Caco-2 (cell line): ENCODE measurements at regions not wholly inside any gene's neighbourhood (a gene's known extent, or its start where the extent isn't known, plus 50 kb on each side); places are given as distances from the start of the nearest gene placed in this dataset.

Experiments
- BruUV-seq: library from RNA; stranded (reverse); fragments of 400-500 nt; replicated peaks from 2 replicates; lab custom pipeline; 2021; lab: Mats Ljungman, UMichigan
- CTCF ChIA-PET: fragments of 300-600 bp; sonication (Branson Sonifier 250); formaldehyde crosslinking; loops from one replicate; lab custom pipeline; 2022; ENCODE audit warnings: antibody characterized with exemption; lab: Charles Lee
- POLR2A ChIA-PET: fragments of 300-600 bp; sonication (Branson Sonifier 250); formaldehyde crosslinking; loops from one replicate; lab custom pipeline; 2022; ENCODE audit warnings: antibody characterized with exemption; lab: Charles Lee
- DNase-seq, 2 experiments: peaks; one replicate each; pipeline versions ENCODE4 v3.0.0 to v3.0.0-alpha.2; 2020 to 2022
- H3K27me3 ChIP-seq: replicated peaks from 2 replicates; pipeline ENCODE4 v1.6.0; 2011; ENCODE audit warnings: low read length; ENCODE audit not compliant: control insufficient read depth, insufficient read depth
- H3K36me3 ChIP-seq: 2 replicates; pipeline ENCODE4 v1.5.1; 2011; ENCODE audit warnings: low read length; ENCODE audit not compliant: control insufficient read depth, insufficient read depth
- H3K4me1 ChIP-seq: fragments of 250-450 bp; sonication (Bioruptor Pico); 2 replicates; pipeline ENCODE4 v1.5.1; 2020; ENCODE audit warnings: mild to moderate bottlenecking
- H3K4me3 ChIP-seq: 2 replicates; pipeline ENCODE4 v1.5.1; 2011; ENCODE audit warnings: low read depth, mild to moderate bottlenecking, control low read depth, low read length
- H3K9me3 ChIP-seq: fragments of 250-450 bp; sonication (Bioruptor Pico); 2 replicates; pipeline ENCODE4 v1.5.1; 2020; ENCODE audit warnings: mild to moderate bottlenecking, moderate library complexity
- H3K27ac Mint-ChIP-seq: one replicate; pipeline ENCODE4 v1.8.0; 2022; ENCODE audit warnings: mixed read lengths; ENCODE audit not compliant: unreplicated experiment
- H3K27me3 Mint-ChIP-seq: one replicate; pipeline ENCODE4 v1.8.0; 2022; ENCODE audit warnings: mixed read lengths; ENCODE audit not compliant: insufficient read depth, unreplicated experiment
- H3K36me3 Mint-ChIP-seq: one replicate; pipeline ENCODE4 v1.8.0; 2022; ENCODE audit warnings: mild to moderate bottlenecking, mixed read lengths; ENCODE audit not compliant: insufficient read depth, unreplicated experiment
- H3K4me1 Mint-ChIP-seq: one replicate; pipeline ENCODE4 v1.8.0; 2022; ENCODE audit warnings: low read depth, mixed read lengths; ENCODE audit not compliant: unreplicated experiment
- H3K4me3 Mint-ChIP-seq: one replicate; pipeline ENCODE4 v1.8.0; 2022; ENCODE audit warnings: mild to moderate bottlenecking, moderate library complexity, mixed read lengths; ENCODE audit not compliant: unreplicated experiment
- H3K9me3 Mint-ChIP-seq: one replicate; pipeline ENCODE4 v1.8.0; 2022; ENCODE audit warnings: mixed read lengths; ENCODE audit not compliant: unreplicated experiment
- CTCF ChIP-seq, 2 experiments: fragments of 200-600 bp in 1 of 2; IDR thresholded peaks; 1 replicate in 1 of 2; 2 replicates in 1 of 2; pipeline versions ENCODE4 v1.5.1 to v1.8.0; 2011 to 2022; ENCODE audit warnings: antibody characterized with exemption in 1 of 2, control low read depth in 1 of 2, inconsistent platforms in 1 of 2, low read depth in 1 of 2, low read length in 1 of 2, mild to moderate bottlenecking in 1 of 2, moderate library complexity in 1 of 2; ENCODE audit not compliant: insufficient read depth in 1 of 2, severe bottlenecking in 1 of 2, unreplicated experiment in 1 of 2
- intact Hi-C: fragments of 100-400 bp; cut with micrococcal nuclease; formaldehyde crosslinking; loops from one replicate; pipeline ENCODE4 v1.10.0; 2022; ENCODE audit not compliant: unreplicated experiment

- intact Hi-C loops, result no loop called here
- no peak for DNase-seq
- Histone ChIP-seq H3K4me1 (no peaks in the 10 kb centered on the region), H3K9me3 (no peaks in the 10 kb centered on the region), H3K27me3 (no peaks in the 10 kb centered on the region), H3K4me3 (no peak overlapping the region), H3K36me3 (no peaks in the 10 kb centered on the region; the same call in none of the 2 replicates)
- no peak overlapping the region for H3K27ac Mint-ChIP-seq
- no peaks in the 10 kb centered on the region for H3K9me3 Mint-ChIP-seq
- no peak for TF ChIP-seq CTCF (IDR thresholded peaks at IDR 0.05; ENCODE audit: insufficient read depth in 1 of 2, low read depth in 1 of 2, low read length in 1 of 2, severe bottlenecking in 1 of 2, unreplicated experiment in 1 of 2)
- H3K4me3 Mint-ChIP-seq, result no peak overlapping the region
- BruUV-seq, result no TSS peak
- no peaks in the 10 kb centered on the region for H3K27me3 Mint-ChIP-seq
- H3K36me3 Mint-ChIP-seq, result peaks cover 55% of the 10 kb centered on the region
- peaks cover 7% of the 10 kb centered on the region for H3K4me1 Mint-ChIP-seq
- CTCF ChIA-PET, result no interaction called here
- POLR2A ChIA-PET, result no interaction called here
These were observed 264.9 kb upstream of the TPM1 start for GRCh38 chr15:62777671-62778070.

- peaks cover 7% of the 10 kb centered on the region for H3K4me1 Mint-ChIP-seq
- H3K4me3 Mint-ChIP-seq, result no peak overlapping the region
- H3K9me3 Mint-ChIP-seq, result no peaks in the 10 kb centered on the region
- no peaks in the 10 kb centered on the region for H3K4me1 ChIP-seq
- BruUV-seq, result no TSS peak
- no peaks in the 10 kb centered on the region for H3K9me3 ChIP-seq
- peaks cover 55% of the 10 kb centered on the region for H3K36me3 Mint-ChIP-seq
- no peak overlapping the region for H3K4me3 ChIP-seq
- no peaks in the 10 kb centered on the region; the same call in none of the 2 replicates for H3K36me3 ChIP-seq
- no peak for TF ChIP-seq CTCF (IDR thresholded peaks at IDR 0.05; ENCODE audit: insufficient read depth in 1 of 2, low read depth in 1 of 2, low read length in 1 of 2, severe bottlenecking in 1 of 2, unreplicated experiment in 1 of 2)
- no peak for DNase-seq
- no peak overlapping the region for H3K27ac Mint-ChIP-seq
- POLR2A ChIA-PET, result no interaction called here
- CTCF ChIA-PET, result interaction anchor here (0.6 kb wide), 1 partner anchor 71 kb away, joined by 3 read pairs; no protein-coding TSS in a partner anchor
- no peaks in the 10 kb centered on the region for H3K27me3 ChIP-seq
- intact Hi-C loops, result no loop called here
- no peaks in the 10 kb centered on the region for H3K27me3 Mint-ChIP-seq
These were observed 263.3 kb upstream of the TPM1 start for GRCh38 chr15:62779036-62779770.

- no TSS peak for BruUV-seq
- no peaks in the 10 kb centered on the region for H3K4me1 ChIP-seq
- H3K27ac Mint-ChIP-seq, result no peak overlapping the region
- H3K9me3 Mint-ChIP-seq, result no peaks in the 10 kb centered on the region
- H3K36me3 ChIP-seq, result no peaks in the 10 kb centered on the region; the same call in none of the 2 replicates
- intact Hi-C loops, result loop anchor here (5.0 kb wide), 2 partner anchors 67 to 117 kb away; no protein-coding TSS in a partner anchor
- no peak for TF ChIP-seq CTCF (IDR thresholded peaks at IDR 0.05; ENCODE audit: insufficient read depth in 1 of 2, low read depth in 1 of 2, low read length in 1 of 2, severe bottlenecking in 1 of 2, unreplicated experiment in 1 of 2)
- H3K4me3 ChIP-seq, result no peak overlapping the region
- H3K27me3 Mint-ChIP-seq, result no peaks in the 10 kb centered on the region
- H3K4me1 Mint-ChIP-seq, result peaks cover 7% of the 10 kb centered on the region
- H3K36me3 Mint-ChIP-seq, result peaks cover 55% of the 10 kb centered on the region
- no peak for DNase-seq
- H3K27me3 ChIP-seq, result no peaks in the 10 kb centered on the region
- ChIA-PET CTCF (interaction anchor here (0.6 kb wide), 1 partner anchor 70 kb away, joined by 3 read pairs; no protein-coding TSS in a partner anchor), POLR2A (no interaction called here)
- H3K4me3 Mint-ChIP-seq, result no peak overlapping the region
- H3K9me3 ChIP-seq, result no peaks in the 10 kb centered on the region
These were observed 262.6 kb upstream of the TPM1 start for GRCh38 chr15:62779899-62780298.
